HL-60 (cell line): ENCODE measurements at regions not wholly inside any gene's neighbourhood (a gene's known extent, or its start where the extent isn't known, plus 50 kb on each side); places are given as distances from the start of the nearest gene placed in this dataset.

ENCODE experiments used
- GABPA ChIP-seq: IDR thresholded peaks from 2 replicates; pipeline ENCODE4 v1.6.1; 2012; ENCODE audit warnings: low read depth
- POLR2AphosphoS5 ChIP-seq: IDR thresholded peaks from 2 replicates; pipeline ENCODE4 v1.6.1; 2012; ENCODE audit warnings: low read depth
- REST ChIP-seq: IDR thresholded peaks from 2 replicates; pipeline ENCODE4 v1.6.1; 2012; ENCODE audit warnings: low read depth; ENCODE audit not compliant: insufficient replicate concordance
- TF ChIP-seq, protein P1 (sequence below): IDR thresholded peaks from one replicate; pipeline ENCODE4 v1.5.1; 2011; ENCODE audit warnings: low read length, control low read depth, inconsistent platforms; ENCODE audit not compliant: insufficient read depth

- TF ChIP-seq, protein P1, sequence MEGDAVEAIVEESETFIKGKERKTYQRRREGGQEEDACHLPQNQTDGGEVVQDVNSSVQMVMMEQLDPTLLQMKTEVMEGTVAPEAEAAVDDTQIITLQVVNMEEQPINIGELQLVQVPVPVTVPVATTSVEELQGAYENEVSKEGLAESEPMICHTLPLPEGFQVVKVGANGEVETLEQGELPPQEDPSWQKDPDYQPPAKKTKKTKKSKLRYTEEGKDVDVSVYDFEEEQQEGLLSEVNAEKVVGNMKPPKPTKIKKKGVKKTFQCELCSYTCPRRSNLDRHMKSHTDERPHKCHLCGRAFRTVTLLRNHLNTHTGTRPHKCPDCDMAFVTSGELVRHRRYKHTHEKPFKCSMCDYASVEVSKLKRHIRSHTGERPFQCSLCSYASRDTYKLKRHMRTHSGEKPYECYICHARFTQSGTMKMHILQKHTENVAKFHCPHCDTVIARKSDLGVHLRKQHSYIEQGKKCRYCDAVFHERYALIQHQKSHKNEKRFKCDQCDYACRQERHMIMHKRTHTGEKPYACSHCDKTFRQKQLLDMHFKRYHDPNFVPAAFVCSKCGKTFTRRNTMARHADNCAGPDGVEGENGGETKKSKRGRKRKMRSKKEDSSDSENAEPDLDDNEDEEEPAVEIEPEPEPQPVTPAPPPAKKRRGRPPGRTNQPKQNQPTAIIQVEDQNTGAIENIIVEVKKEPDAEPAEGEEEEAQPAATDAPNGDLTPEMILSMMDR, result no peak
- TF ChIP-seq POLR2AphosphoS5, result no peak
- no peak for TF ChIP-seq REST
- TF ChIP-seq GABPA, result no peak
These were observed 133.2 kb upstream of the SLITRK5 start for GRCh38 chr13:87537951-87538350.
